ENCODE measurements at regions not wholly inside any gene's neighbourhood (a gene's known extent, or its start where the extent isn't known, plus 50 kb on each side); places are given as distances from the start of the nearest gene placed in this dataset.

DNA sequence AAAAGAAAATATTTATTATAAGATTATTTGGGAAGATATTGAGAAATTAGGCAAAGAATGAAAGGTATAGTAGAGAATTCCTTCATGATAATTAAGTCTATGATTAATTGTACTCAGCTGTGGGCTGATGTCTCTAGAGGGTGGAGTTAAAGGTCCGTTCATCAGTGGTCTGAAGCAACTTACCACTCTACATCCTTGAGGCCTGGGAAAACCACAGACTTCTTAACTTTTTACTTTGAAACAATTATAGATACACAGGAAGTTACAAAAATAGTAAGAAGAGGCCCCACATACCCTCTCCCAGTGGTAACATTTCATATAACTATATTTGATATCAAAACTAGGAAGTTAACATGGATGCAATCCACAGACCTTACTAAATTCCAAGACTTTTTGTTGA lies 167.0 kb upstream of the NECTIN1 start:
- DNase-seq (ENCODE audit: low read depth), result peak; percentile 11
- TF ChIP-seq, protein P1, sequence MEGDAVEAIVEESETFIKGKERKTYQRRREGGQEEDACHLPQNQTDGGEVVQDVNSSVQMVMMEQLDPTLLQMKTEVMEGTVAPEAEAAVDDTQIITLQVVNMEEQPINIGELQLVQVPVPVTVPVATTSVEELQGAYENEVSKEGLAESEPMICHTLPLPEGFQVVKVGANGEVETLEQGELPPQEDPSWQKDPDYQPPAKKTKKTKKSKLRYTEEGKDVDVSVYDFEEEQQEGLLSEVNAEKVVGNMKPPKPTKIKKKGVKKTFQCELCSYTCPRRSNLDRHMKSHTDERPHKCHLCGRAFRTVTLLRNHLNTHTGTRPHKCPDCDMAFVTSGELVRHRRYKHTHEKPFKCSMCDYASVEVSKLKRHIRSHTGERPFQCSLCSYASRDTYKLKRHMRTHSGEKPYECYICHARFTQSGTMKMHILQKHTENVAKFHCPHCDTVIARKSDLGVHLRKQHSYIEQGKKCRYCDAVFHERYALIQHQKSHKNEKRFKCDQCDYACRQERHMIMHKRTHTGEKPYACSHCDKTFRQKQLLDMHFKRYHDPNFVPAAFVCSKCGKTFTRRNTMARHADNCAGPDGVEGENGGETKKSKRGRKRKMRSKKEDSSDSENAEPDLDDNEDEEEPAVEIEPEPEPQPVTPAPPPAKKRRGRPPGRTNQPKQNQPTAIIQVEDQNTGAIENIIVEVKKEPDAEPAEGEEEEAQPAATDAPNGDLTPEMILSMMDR (IDR thresholded peaks at IDR 0.05; ENCODE audit: insufficient read depth, low read depth, low read length, missing control alignments), result no peak
- H3K4me3 ChIP-seq (ENCODE audit: low read depth, low read length), result no peak overlapping the region

DNA sequence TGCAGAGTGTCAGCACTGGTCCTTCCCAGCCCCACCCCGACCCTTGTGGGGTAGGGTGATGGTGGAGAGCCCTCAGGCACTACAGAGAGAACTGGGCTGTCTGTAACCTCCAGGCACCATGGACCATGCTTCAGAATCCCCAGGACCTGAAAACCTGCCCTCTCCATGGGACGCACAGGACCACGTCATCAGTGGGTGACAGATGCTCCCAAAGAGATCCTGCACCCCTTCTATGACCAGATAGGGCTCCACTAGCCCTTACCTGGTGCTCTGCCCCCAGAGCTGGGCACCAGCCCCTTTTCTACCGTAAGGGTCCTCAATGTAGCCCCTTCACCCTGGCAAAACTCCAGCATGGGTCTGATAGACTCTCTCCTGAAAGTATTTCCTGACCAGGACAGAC lies 165.9 kb upstream of the NECTIN1 start:
- TF ChIP-seq, protein P1 (IDR thresholded peaks at IDR 0.05; ENCODE audit: insufficient read depth, low read depth, low read length, missing control alignments), result no peak
- DNase-seq (ENCODE audit: low read depth), result no peak
- H3K4me3 ChIP-seq (ENCODE audit: low read depth, low read length), result no peak overlapping the region

DNA sequence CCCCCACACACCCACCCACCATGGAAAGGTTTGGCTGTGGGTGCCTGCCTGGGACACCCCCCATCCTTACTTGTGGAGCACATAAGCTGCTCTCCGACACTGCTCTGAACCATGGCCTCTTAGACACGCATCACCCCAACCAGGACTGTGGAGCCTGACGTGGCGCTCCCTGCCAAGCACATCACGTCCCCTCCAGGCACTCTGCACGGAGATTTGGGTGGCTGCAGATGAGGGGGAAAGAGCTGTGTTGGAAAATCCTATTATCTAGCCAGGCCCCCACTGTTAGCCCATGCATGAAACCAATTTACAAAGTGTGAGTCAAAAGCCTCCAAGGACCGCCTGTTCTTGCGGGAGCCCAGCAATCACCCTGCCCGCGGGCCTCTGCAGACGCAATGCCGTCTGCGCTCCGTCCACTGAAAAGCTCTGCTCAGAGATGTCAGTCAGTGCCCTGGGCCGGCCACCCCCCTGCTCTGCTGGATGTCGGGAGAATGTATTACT lies 163.4 kb upstream of the NECTIN1 start:
- no peak for DNase-seq (ENCODE audit: low read depth)
- TF ChIP-seq, protein P1 (IDR thresholded peaks at IDR 0.05; ENCODE audit: insufficient read depth, low read depth, low read length, missing control alignments), result no peak
- H3K4me3 ChIP-seq (ENCODE audit: low read depth, low read length), result no peak overlapping the region

DNA sequence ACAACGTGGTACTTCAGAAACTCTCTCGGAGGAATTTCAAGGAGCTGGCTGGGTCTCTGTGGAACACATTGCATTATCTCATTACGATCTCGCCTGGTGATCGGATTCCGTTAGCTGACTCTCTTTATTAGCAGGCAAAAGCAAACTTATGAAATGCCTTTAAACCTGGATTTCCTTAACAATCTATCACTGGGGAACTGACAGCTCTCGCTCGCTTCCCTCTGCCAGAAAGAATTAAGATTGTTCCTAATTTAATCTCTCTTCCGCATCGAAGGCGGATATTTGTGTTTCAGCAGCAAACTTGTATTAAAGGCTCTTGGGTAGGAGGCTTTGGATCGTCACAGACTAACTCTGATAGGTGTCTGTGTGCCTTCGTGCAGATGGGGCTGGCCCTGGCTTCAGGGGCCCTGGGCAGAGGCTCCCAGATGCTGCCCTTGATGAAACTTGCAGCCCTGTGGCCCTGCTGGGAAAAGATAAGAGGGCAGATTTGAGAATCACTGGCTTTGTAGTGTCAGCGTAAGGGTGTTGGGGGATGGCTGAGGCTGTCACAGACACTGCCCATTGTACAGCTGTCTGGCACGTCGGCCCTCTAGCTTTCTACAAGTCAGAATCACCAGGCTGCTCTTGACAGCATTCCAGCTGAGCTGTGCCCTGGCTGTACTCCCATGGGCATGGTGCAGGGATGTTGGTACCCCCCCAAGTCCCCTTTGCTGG lies 162.2 kb upstream of the NECTIN1 start:
- H3K4me3 ChIP-seq (ENCODE audit: low read depth, low read length), result no peak overlapping the region
- DNase-seq (ENCODE audit: low read depth), result no peak
- TF ChIP-seq, protein P1 (IDR thresholded peaks at IDR 0.05; ENCODE audit: insufficient read depth, low read depth, low read length, missing control alignments), result no peak

DNA sequence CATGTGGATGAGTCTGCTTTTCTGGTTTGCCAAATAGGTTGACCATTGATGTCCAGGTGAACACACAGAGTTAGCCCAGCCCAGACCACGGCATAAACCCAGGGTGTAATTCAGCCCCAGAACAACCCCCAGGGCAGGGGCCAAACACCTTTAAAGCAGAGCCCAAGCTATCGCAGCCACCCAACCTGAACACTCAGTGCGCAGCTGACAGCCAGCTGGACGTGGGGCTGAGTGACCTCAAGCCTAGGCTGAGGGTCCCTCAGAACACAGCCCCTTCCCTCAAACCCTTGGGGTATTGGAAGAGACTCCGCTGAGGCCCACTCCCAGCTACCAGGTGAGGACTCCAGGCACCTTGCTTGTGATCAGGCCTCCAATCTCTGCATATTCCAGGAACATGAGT lies 161.5 kb upstream of the NECTIN1 start:
- DNase-seq (ENCODE audit: low read depth), result no peak
- no peak overlapping the region for H3K4me3 ChIP-seq (ENCODE audit: low read depth, low read length)
- TF ChIP-seq, protein P1 (IDR thresholded peaks at IDR 0.05; ENCODE audit: insufficient read depth, low read depth, low read length, missing control alignments), result no peak

DNA sequence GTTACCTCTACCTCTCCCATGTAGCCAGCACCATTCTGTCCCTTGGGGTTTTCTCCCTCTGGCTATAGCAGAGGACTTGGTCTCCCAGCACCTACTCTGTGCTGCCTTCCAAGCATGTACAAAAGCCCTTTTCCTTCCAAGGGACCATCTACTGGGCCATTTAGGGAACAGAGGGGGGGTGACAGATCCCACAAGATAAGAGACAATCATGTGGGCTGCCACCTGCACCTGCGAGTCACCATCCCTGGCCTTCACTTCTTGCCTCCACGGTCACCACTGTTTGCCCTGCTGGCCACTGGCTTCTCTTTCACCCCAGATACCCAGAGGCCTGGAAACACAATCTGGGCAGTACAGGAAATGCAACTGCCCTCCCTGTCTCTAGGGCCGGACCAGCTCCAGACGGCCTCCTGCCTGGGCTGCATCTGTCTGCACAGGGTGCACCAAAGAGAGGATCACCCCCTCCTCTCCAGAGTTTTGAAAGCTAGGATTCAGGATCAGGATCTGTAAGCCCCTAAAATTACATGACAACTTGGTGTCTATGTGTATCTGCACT lies 160.8 kb upstream of the NECTIN1 start:
- TF ChIP-seq, protein P1 (IDR thresholded peaks at IDR 0.05; ENCODE audit: insufficient read depth, low read depth, low read length, missing control alignments), result no peak

More for the DNA sequence above, 160.8 kb upstream of the NECTIN1 start:
- no peak for DNase-seq (ENCODE audit: low read depth)
- no peak overlapping the region for H3K4me3 ChIP-seq (ENCODE audit: low read depth, low read length)

Measured in GM12865 (cell line).